ENCODE measurements at regions not wholly inside any gene's neighbourhood (a gene's known extent, or its start where the extent isn't known, plus 50 kb on each side); places are given as distances from the start of the nearest gene placed in this dataset.

GRCh38 chr9:70466976-70467561 is 52.6 kb upstream of the KLF9 start:
- TF ChIP-seq POLR2A (IDR thresholded peaks at IDR 0.05; ENCODE audit: low read length) (no peak), GATA1 (IDR thresholded peaks at IDR 0.05; ENCODE audit: low read depth, low read length) (no peak)

Measured in erythroblast (primary cell).